ENCODE measurements at regions not wholly inside any gene's neighbourhood (a gene's known extent, or its start where the extent isn't known, plus 50 kb on each side); places are given as distances from the start of the nearest gene placed in this dataset.

- Mint-ChIP-seq H3K9me3 (no peaks in the 10 kb centered on the region), H3K36me3 (ENCODE audit: low read depth) (no peaks in the 10 kb centered on the region), H3K27ac (no peak overlapping the region), H3K4me1 (no peaks in the 10 kb centered on the region), H3K27me3 (no peaks in the 10 kb centered on the region), H3K4me3 (no peak overlapping the region)
- CTCF ChIA-PET = no interaction called here
- intact Hi-C loops (cut with micrococcal nuclease) = no loop called here
- TF ChIP-seq CTCF (IDR thresholded peaks at IDR 0.05) = no peak
- DNase-seq = no peak
- POLR2A ChIA-PET = no interaction called here
- ATAC-seq (ENCODE audit: low read depth) = no peak
Observed at GRCh38 chr20:60760256-60761000, 491.6 kb upstream of the CDH4 start.

- H3K27ac Mint-ChIP-seq = no peak overlapping the region
Observed at GRCh38 chr20:60761056-60761455, 491.0 kb upstream of the CDH4 start.

GRCh38 chr20:60762386-60762785 is 489.7 kb upstream of the CDH4 start:
- DNase-seq (no peak), ATAC-seq (ENCODE audit: low read depth) (no peak)
- Mint-ChIP-seq H3K36me3 (ENCODE audit: low read depth) (no peaks in the 10 kb centered on the region), H3K9me3 (no peaks in the 10 kb centered on the region), H3K4me1 (no peaks in the 10 kb centered on the region), H3K27me3 (no peaks in the 10 kb centered on the region), H3K27ac (no peak overlapping the region), H3K4me3 (no peak overlapping the region)
- intact Hi-C loops (cut with micrococcal nuclease) = no loop called here
- ChIA-PET CTCF (no interaction called here), POLR2A (no interaction called here)
- TF ChIP-seq CTCF (IDR thresholded peaks at IDR 0.05) = no peak

More at GRCh38 chr20:60761056-60761455, 491.0 kb upstream of the CDH4 start:
- ChIA-PET POLR2A (no interaction called here), CTCF (no interaction called here)
- H3K27me3 Mint-ChIP-seq = no peaks in the 10 kb centered on the region
- H3K4me1 Mint-ChIP-seq = no peaks in the 10 kb centered on the region
- TF ChIP-seq CTCF (IDR thresholded peaks at IDR 0.05) = no peak
- H3K36me3 Mint-ChIP-seq (ENCODE audit: low read depth) = no peaks in the 10 kb centered on the region
- intact Hi-C loops (cut with micrococcal nuclease) = no loop called here
- H3K9me3 Mint-ChIP-seq = no peaks in the 10 kb centered on the region
- DNase-seq (no peak), ATAC-seq (ENCODE audit: low read depth) (no peak)
- H3K4me3 Mint-ChIP-seq = no peak overlapping the region

- ATAC-seq (ENCODE audit: low read depth) (no peak), DNase-seq (no peak)
- POLR2A ChIA-PET = no interaction called here
- intact Hi-C loops (cut with micrococcal nuclease) = no loop called here
- Mint-ChIP-seq H3K27ac (no peak overlapping the region), H3K9me3 (no peaks in the 10 kb centered on the region), H3K27me3 (no peaks in the 10 kb centered on the region), H3K36me3 (ENCODE audit: low read depth) (no peaks in the 10 kb centered on the region), H3K4me1 (no peaks in the 10 kb centered on the region), H3K4me3 (no peak overlapping the region)
- CTCF ChIA-PET = no interaction called here
- TF ChIP-seq CTCF (IDR thresholded peaks at IDR 0.05) = no peak
Observed at GRCh38 chr20:60764328-60764727, 487.7 kb upstream of the CDH4 start.

GRCh38 chr20:60764771-60765170 is 487.3 kb upstream of the CDH4 start:
- Mint-ChIP-seq H3K36me3 (ENCODE audit: low read depth) (no peaks in the 10 kb centered on the region), H3K9me3 (no peaks in the 10 kb centered on the region), H3K4me3 (no peak overlapping the region), H3K27me3 (no peaks in the 10 kb centered on the region), H3K27ac (no peak overlapping the region), H3K4me1 (no peaks in the 10 kb centered on the region)
- intact Hi-C loops (cut with micrococcal nuclease) = no loop called here
- POLR2A ChIA-PET = no interaction called here
- CTCF ChIA-PET = no interaction called here
- TF ChIP-seq CTCF (IDR thresholded peaks at IDR 0.05) = no peak
- ATAC-seq (ENCODE audit: low read depth) = no peak
- DNase-seq = no peak

All from activated B cell treated with CpG ODN at 0.5 μM for 24 hours (primary cell).